ENCODE measurements at regions not wholly inside any gene's neighbourhood (a gene's known extent, or its start where the extent isn't known, plus 50 kb on each side); places are given as distances from the start of the nearest gene placed in this dataset.

GRCh38 chr20:53698371-53698978, 104.8 kb upstream of the ZNF217 start:
- H3K4me3 ChIP-seq (ENCODE audit: low read length), result no peak overlapping the region
- CTCF ChIA-PET, result interaction anchor here (0.6 kb wide), 1 partner anchor 56 kb away, joined by 3 read pairs; no protein-coding TSS in a partner anchor
- Mint-ChIP-seq H3K27ac (peak overlapping the region in 4 of 9 donors; percentile 30 to 66 (median 50)), H3K4me1 (peaks cover 15 to 35% (median 24%) of the 10 kb centered on the region in 7 donors), H3K4me3 (no peak overlapping the region), H3K27me3 (no peaks in the 10 kb centered on the region), H3K9me3 (peaks cover 0 to 3% (median 0%) of the 10 kb centered on the region in 11 donors), H3K36me3 (peaks cover 0 to 2% (median 0%) of the 10 kb centered on the region in 5 donors)
- H3K4me1 ChIP-seq (ENCODE audit: control insufficient read depth in 2 of 2, insufficient read depth in 2 of 2, low read length in 2 of 2), result peaks cover 10 to 11% of the 10 kb centered on the region in 2 donors
- H3K9me3 ChIP-seq (ENCODE audit: control insufficient read depth in 2 of 3, low read length in 3 of 3), result no peaks in the 10 kb centered on the region
- intact Hi-C loops (cut with micrococcal nuclease), result no loop called here
- H3K36me3 ChIP-seq (ENCODE audit: control insufficient read depth in 2 of 3, insufficient read depth in 3 of 3, low read length in 3 of 3), result no peaks in the 10 kb centered on the region
- no peak for ATAC-seq
- POLR2A ChIA-PET, result interaction anchor here (0.5 to 1.3 kb wide), 5 partner anchors 8 to 596 kb away, joined by 3 read pairs; no protein-coding TSS in a partner anchor
- H3K27me3 ChIP-seq (ENCODE audit: control insufficient read depth in 2 of 2, insufficient read depth in 2 of 2, low read length in 2 of 2), result no peaks in the 10 kb centered on the region
- DNase-seq, result no peak
- H3K27ac ChIP-seq (ENCODE audit: low read depth, low read length), result no peak overlapping the region

GRCh38 chr20:53695797-53696527, 102.3 kb upstream of the ZNF217 start:
- Histone ChIP-seq H3K36me3 (ENCODE audit: control insufficient read depth in 2 of 3, insufficient read depth in 3 of 3, low read length in 3 of 3) (no peaks in the 10 kb centered on the region), H3K9me3 (ENCODE audit: control insufficient read depth in 2 of 3, low read length in 3 of 3) (no peaks in the 10 kb centered on the region), H3K4me3 (ENCODE audit: low read length) (no peak overlapping the region), H3K27ac (ENCODE audit: low read depth, low read length) (no peak overlapping the region), H3K27me3 (ENCODE audit: control insufficient read depth in 2 of 2, insufficient read depth in 2 of 2, low read length in 2 of 2) (no peaks in the 10 kb centered on the region), H3K4me1 (ENCODE audit: control insufficient read depth in 2 of 2, insufficient read depth in 2 of 2, low read length in 2 of 2) (peaks cover 11 to 12% of the 10 kb centered on the region in 2 donors)
- CTCF ChIA-PET, result interaction anchor here (0.6 kb wide), 1 partner anchor 35 kb away, joined by 3 read pairs; no protein-coding TSS in a partner anchor
- no peak overlapping the region for H3K4me3 Mint-ChIP-seq
- H3K9me3 Mint-ChIP-seq, result peaks cover 0 to 2% (median 0%) of the 10 kb centered on the region in 11 donors
- ATAC-seq, result no peak
- H3K36me3 Mint-ChIP-seq, result peaks cover 0 to 2% (median 0%) of the 10 kb centered on the region in 5 donors
- intact Hi-C loops (cut with micrococcal nuclease), result no loop called here
- no peaks in the 10 kb centered on the region for H3K27me3 Mint-ChIP-seq
- POLR2A ChIA-PET, result interaction anchor here (0.8 to 1.3 kb wide), 3 partner anchors 43 to 72 kb away, joined by 3 to 5 read pairs (median 3); no protein-coding TSS in a partner anchor
- no peak for DNase-seq
- peak overlapping the region in 4 of 9 donors; percentile 4 to 63 (median 56) for H3K27ac Mint-ChIP-seq
- peaks cover 26 to 53% (median 42%) of the 10 kb centered on the region in 7 donors for H3K4me1 Mint-ChIP-seq

GRCh38 chr20:53693262-53693871, 99.7 kb upstream of the ZNF217 start:
- no peaks in the 10 kb centered on the region for H3K9me3 Mint-ChIP-seq
- H3K27me3 Mint-ChIP-seq, result no peaks in the 10 kb centered on the region
- no peaks in the 10 kb centered on the region for H3K36me3 Mint-ChIP-seq
- ChIA-PET CTCF (no interaction called here), POLR2A (interaction anchor here (1.0 kb wide), 1 partner anchor 98 kb away, joined by 5 read pairs; no protein-coding TSS in a partner anchor)
- ATAC-seq (peak; percentile 52), DNase-seq (peak in 4 of 9 donors; percentile 10 to 30 (median 20))
- intact Hi-C loops (cut with micrococcal nuclease), result loop anchor here in 1 of 2 donors (1.0 to 5.0 kb wide), 3 partner anchors 13 to 96 kb away; no protein-coding TSS in a partner anchor
- H3K4me1 ChIP-seq (ENCODE audit: control insufficient read depth in 2 of 2, insufficient read depth in 2 of 2, low read length in 2 of 2), result peaks cover 8 to 10% of the 10 kb centered on the region in 2 donors
- peaks cover 8 to 40% (median 29%) of the 10 kb centered on the region in 7 donors for H3K4me1 Mint-ChIP-seq
- peak overlapping the region; percentile 14 for H3K27ac ChIP-seq (ENCODE audit: low read depth, low read length)
- H3K4me3 Mint-ChIP-seq, result peak overlapping the region; percentile 60 to 80 (median 72)
- H3K27ac Mint-ChIP-seq, result peak overlapping the region; percentile 38 to 92 (median 69)
- no peaks in the 10 kb centered on the region for H3K9me3 ChIP-seq (ENCODE audit: control insufficient read depth in 2 of 3, low read length in 3 of 3)
- no peaks in the 10 kb centered on the region for H3K36me3 ChIP-seq (ENCODE audit: control insufficient read depth in 2 of 3, insufficient read depth in 3 of 3, low read length in 3 of 3)
- H3K27me3 ChIP-seq (ENCODE audit: control insufficient read depth in 2 of 2, insufficient read depth in 2 of 2, low read length in 2 of 2), result no peaks in the 10 kb centered on the region
- peak overlapping the region; percentile 19 for H3K4me3 ChIP-seq (ENCODE audit: low read length)

- ATAC-seq (peak; percentile 61), DNase-seq (no peak)
- Histone ChIP-seq H3K36me3 (ENCODE audit: control insufficient read depth in 2 of 3, insufficient read depth in 3 of 3, low read length in 3 of 3) (no peaks in the 10 kb centered on the region), H3K27ac (ENCODE audit: low read depth, low read length) (no peak overlapping the region), H3K27me3 (ENCODE audit: control insufficient read depth in 2 of 2, insufficient read depth in 2 of 2, low read length in 2 of 2) (no peaks in the 10 kb centered on the region), H3K4me3 (ENCODE audit: low read length) (no peak overlapping the region), H3K9me3 (ENCODE audit: control insufficient read depth in 2 of 3, low read length in 3 of 3) (no peaks in the 10 kb centered on the region), H3K4me1 (ENCODE audit: control insufficient read depth in 2 of 2, insufficient read depth in 2 of 2, low read length in 2 of 2) (peaks cover 8 to 10% of the 10 kb centered on the region in 2 donors)
- no peaks in the 10 kb centered on the region for H3K9me3 Mint-ChIP-seq
- intact Hi-C loops (cut with micrococcal nuclease), result loop anchor here in 1 of 2 donors (1.0 to 5.0 kb wide), 3 partner anchors 14 to 95 kb away; no protein-coding TSS in a partner anchor
- ChIA-PET POLR2A (interaction anchor here (0.6 to 1.4 kb wide), 5 partner anchors 13 to 84 kb away, joined by 3 to 5 read pairs (median 4); no protein-coding TSS in a partner anchor), CTCF (interaction anchor here (1.0 kb wide), 1 partner anchor 41 kb away, joined by 3 read pairs; no protein-coding TSS in a partner anchor)
- peak overlapping the region; percentile 42 to 80 (median 72) for H3K4me3 Mint-ChIP-seq
- H3K4me1 Mint-ChIP-seq, result peaks cover 8 to 45% (median 30%) of the 10 kb centered on the region in 7 donors
- peak overlapping the region; percentile 38 to 92 (median 69) for H3K27ac Mint-ChIP-seq
- H3K36me3 Mint-ChIP-seq, result no peaks in the 10 kb centered on the region
- H3K27me3 Mint-ChIP-seq, result no peaks in the 10 kb centered on the region
Observed at GRCh38 chr20:53692465-53693067, 98.9 kb upstream of the ZNF217 start.

- H3K9me3 Mint-ChIP-seq, result no peaks in the 10 kb centered on the region
- peak overlapping the region in 8 of 9 donors; percentile 2 to 92 (median 70) for H3K27ac Mint-ChIP-seq
- Histone ChIP-seq H3K4me3 (ENCODE audit: low read length) (no peak overlapping the region), H3K4me1 (ENCODE audit: control insufficient read depth in 2 of 2, insufficient read depth in 2 of 2, low read length in 2 of 2) (peaks cover 8 to 10% of the 10 kb centered on the region in 2 donors), H3K27ac (ENCODE audit: low read depth, low read length) (no peak overlapping the region), H3K36me3 (ENCODE audit: control insufficient read depth in 2 of 3, insufficient read depth in 3 of 3, low read length in 3 of 3) (no peaks in the 10 kb centered on the region), H3K27me3 (ENCODE audit: control insufficient read depth in 2 of 2, insufficient read depth in 2 of 2, low read length in 2 of 2) (no peaks in the 10 kb centered on the region), H3K9me3 (ENCODE audit: control insufficient read depth in 2 of 3, low read length in 3 of 3) (no peaks in the 10 kb centered on the region)
- peak overlapping the region in 2 of 10 donors; percentile 18 to 25 for H3K4me3 Mint-ChIP-seq
- H3K27me3 Mint-ChIP-seq, result no peaks in the 10 kb centered on the region
- no peaks in the 10 kb centered on the region for H3K36me3 Mint-ChIP-seq
- peaks cover 8 to 45% (median 30%) of the 10 kb centered on the region in 7 donors for H3K4me1 Mint-ChIP-seq
- POLR2A ChIA-PET, result interaction anchor here (0.6 to 1.4 kb wide), 4 partner anchors 12 to 715 kb away, joined by 3 to 5 read pairs (median 4); no protein-coding TSS in a partner anchor
- CTCF ChIA-PET, result interaction anchor here (1.0 kb wide), 1 partner anchor 40 kb away, joined by 3 read pairs; no protein-coding TSS in a partner anchor
- intact Hi-C loops (cut with micrococcal nuclease), result loop anchor here in 1 of 2 donors (5.0 kb wide), 1 partner anchor 95 kb away; no protein-coding TSS in a partner anchor
- no peak for DNase-seq
- ATAC-seq, result no peak
Observed at GRCh38 chr20:53691811-53692192, 98.2 kb upstream of the ZNF217 start.
